ENCODE measurements at regions not wholly inside any gene's neighbourhood (a gene's known extent, or its start where the extent isn't known, plus 50 kb on each side); places are given as distances from the start of the nearest gene placed in this dataset.
"Not testable (repeated sequence)": the region's sequence is repeated elsewhere in the genome, so short reads cannot be mapped to it uniquely, and the experiment has no call there.

DNA sequence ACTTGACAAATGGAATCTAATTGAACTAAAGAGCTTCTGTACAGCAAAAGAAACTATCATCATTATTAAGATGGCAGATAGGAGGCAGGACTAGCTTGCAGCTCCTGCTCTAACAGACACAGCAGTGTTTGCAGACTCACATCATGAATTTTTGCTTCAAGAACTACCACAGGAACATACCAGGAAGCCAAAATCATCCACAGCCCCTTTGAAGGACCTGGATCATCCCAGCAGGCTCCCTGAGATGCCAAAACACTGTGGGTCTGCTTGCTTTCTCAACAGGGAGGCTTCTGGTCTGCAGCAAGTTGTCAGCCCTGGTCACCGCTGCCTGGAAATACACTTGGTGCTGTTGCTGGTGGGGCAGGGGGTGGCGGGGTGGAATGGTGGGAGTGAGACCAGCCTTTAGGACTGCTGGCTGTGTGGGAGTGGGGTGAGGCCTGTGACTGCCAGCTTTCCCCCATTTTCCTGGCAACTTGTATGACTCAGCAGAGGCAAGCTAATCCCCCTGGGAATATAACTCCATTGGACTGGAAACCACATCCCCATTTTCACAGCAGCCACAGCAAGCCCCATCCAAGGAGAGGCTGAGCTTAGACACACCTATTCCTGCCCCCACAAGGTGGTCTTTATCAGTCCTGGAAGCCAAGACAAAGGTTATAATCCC, 533.8 kb upstream of the CYLC2 start:
- no peak for DNase-seq (ENCODE audit: extremely low read depth, low read depth)
- TF ChIP-seq, protein P1, sequence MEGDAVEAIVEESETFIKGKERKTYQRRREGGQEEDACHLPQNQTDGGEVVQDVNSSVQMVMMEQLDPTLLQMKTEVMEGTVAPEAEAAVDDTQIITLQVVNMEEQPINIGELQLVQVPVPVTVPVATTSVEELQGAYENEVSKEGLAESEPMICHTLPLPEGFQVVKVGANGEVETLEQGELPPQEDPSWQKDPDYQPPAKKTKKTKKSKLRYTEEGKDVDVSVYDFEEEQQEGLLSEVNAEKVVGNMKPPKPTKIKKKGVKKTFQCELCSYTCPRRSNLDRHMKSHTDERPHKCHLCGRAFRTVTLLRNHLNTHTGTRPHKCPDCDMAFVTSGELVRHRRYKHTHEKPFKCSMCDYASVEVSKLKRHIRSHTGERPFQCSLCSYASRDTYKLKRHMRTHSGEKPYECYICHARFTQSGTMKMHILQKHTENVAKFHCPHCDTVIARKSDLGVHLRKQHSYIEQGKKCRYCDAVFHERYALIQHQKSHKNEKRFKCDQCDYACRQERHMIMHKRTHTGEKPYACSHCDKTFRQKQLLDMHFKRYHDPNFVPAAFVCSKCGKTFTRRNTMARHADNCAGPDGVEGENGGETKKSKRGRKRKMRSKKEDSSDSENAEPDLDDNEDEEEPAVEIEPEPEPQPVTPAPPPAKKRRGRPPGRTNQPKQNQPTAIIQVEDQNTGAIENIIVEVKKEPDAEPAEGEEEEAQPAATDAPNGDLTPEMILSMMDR (IDR thresholded peaks at IDR 0.05; ENCODE audit: low read depth, low read length, missing control alignments) = no peak
- H3K4me3 ChIP-seq (replicated peaks; ENCODE audit: low read depth, low read length) = no peak overlapping the region

DNA sequence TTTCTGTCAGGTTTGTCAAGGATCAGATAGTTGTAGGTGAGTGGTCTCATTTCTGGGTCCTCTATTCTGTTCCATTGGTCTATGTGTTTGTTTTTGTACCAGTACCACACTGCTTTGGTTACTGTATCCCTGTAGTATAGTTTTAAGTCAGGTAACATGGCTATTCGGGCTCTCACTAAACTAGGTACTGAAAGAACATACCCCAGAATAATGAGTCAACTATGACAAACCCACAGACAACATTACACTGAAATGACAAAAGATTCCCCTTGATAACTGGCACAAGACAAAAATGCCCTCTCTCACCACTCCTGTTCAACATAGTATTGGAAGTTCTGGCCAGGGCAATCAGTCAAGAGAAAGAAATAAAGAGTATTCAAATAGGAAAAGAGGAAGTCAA, 535.3 kb upstream of the CYLC2 start:
- H3K4me3 ChIP-seq (replicated peaks; ENCODE audit: low read depth, low read length) = no peak overlapping the region
- no peak for DNase-seq (ENCODE audit: extremely low read depth, low read depth)
- TF ChIP-seq, protein P1 (IDR thresholded peaks at IDR 0.05; ENCODE audit: low read depth, low read length, missing control alignments) = no peak

DNA sequence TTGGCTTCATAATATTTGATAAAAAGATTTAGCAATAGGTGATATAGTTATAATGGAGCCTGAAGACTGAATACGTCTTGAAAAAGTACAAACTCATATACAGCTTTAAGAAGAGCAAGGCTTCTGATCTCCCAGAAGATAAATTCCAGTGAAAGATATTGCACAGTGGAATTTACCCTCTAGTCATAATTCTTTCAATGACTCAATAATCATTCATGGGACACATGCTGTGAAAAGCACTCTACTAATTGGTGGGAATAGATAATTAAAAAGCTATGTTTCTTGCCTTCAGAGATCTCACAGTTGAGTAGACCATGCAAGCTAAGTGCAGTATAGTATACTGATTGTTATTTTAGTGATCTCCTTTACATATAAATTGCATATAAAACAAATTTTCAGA, 538.6 kb upstream of the CYLC2 start:
- TF ChIP-seq, protein P1 (IDR thresholded peaks at IDR 0.05; ENCODE audit: low read depth, low read length, missing control alignments) = no peak
- DNase-seq (ENCODE audit: extremely low read depth, low read depth) = no peak
- H3K4me3 ChIP-seq (replicated peaks; ENCODE audit: low read depth, low read length) = no peak overlapping the region

DNA sequence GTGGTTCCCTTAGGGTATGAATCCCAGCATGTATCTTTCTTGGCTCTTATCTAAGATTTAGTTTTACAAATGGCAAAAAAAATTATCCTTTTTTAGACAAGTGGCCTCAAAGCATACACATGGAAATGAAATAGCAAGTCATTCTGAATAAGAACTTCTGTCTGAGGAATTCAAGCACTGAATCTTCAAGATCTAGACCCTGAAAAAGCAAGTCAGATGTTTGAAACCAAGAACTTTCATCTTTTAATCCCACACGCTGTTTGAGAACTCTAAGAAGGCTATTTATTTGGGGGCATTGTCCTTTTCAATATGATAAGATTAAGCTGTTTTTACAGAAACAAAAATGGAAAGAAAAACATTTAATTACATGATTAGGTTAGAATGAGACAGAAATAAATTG, 549.2 kb upstream of the CYLC2 start:
- no peak overlapping the region for H3K4me3 ChIP-seq (replicated peaks; ENCODE audit: low read depth, low read length)
- DNase-seq (ENCODE audit: extremely low read depth, low read depth) = no peak
- TF ChIP-seq, protein P1 (IDR thresholded peaks at IDR 0.05; ENCODE audit: low read depth, low read length, missing control alignments) = no peak

DNA sequence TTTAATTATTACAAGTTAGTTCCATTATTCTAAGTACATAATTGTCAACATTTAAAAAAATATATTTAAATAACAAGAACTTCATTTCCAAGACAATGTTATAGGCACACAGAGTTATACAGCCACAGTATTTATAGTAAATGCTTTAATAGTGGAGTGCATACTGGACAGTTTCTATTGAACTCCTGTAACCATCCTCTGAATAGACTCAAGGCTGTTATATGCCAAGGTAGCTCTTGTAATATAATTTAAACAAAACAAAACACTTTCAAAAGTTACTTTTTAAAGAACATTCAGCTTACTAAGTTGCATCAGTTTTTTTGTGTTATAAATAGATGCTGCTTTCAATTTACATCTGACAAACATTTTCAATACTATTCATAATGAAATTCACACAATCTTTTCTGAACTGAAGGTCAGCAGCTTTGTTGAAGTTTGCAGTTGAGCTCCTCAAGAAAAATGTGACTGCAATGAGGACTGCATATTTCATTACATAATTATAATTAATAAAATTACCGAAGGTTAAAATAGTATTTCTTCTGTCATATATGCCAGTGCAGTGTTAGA, 549.9 kb upstream of the CYLC2 start:
- DNase-seq (ENCODE audit: extremely low read depth, low read depth) = no peak
- no peak overlapping the region for H3K4me3 ChIP-seq (replicated peaks; ENCODE audit: low read depth, low read length)
- TF ChIP-seq, protein P1 (IDR thresholded peaks at IDR 0.05; ENCODE audit: low read depth, low read length, missing control alignments) = no peak

DNA sequence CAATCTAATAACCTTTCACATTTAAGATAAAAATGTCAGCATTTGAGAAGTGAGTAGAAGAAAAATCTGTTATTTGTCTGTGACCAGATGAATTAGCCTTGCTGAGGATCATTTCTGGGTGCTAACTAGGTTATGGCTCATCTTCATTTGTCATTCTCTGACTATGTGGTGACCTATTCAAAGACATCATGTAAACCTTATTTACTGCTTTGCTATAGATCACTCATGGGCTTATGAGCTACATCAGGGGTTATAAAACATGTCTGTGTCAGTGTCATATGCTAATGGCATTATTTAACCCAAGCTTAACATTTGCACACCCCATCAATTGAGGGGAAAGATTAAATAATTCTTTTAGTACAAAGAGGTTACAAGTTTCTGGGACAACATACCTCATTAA, 555.5 kb upstream of the CYLC2 start:
- TF ChIP-seq, protein P1 (IDR thresholded peaks at IDR 0.05; ENCODE audit: low read depth, low read length, missing control alignments) = no peak
- no peak overlapping the region for H3K4me3 ChIP-seq (replicated peaks; ENCODE audit: low read depth, low read length)
- DNase-seq (ENCODE audit: extremely low read depth, low read depth) = no peak

DNA sequence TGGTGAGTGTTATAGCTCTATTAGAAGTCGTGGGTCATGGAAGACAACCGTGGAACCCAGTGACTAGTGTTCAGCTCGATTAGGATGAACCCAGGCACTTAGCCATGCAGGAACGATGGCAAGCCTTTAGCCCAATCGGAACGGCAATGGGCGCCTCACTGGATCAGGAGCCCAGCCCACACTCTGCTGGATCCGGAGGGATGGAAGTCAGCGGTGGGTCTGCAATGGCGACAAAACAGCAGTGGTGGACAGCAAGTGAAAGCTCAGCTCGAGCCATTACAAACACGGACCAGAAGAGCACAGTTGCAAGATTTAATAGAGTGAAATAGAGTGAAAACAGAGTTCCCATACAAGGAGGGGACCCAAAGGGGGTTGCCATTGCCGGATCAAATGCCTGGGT, 558.5 kb upstream of the CYLC2 start:
- not testable (repeated sequence) for DNase-seq (ENCODE audit: extremely low read depth, low read depth); H3K4me3 ChIP-seq (replicated peaks; ENCODE audit: low read depth, low read length)

All from HFF-Myc (cell line).